ENCODE measurements at regions not wholly inside any gene's neighbourhood (a gene's known extent, or its start where the extent isn't known, plus 50 kb on each side); places are given as distances from the start of the nearest gene placed in this dataset.

DNA sequence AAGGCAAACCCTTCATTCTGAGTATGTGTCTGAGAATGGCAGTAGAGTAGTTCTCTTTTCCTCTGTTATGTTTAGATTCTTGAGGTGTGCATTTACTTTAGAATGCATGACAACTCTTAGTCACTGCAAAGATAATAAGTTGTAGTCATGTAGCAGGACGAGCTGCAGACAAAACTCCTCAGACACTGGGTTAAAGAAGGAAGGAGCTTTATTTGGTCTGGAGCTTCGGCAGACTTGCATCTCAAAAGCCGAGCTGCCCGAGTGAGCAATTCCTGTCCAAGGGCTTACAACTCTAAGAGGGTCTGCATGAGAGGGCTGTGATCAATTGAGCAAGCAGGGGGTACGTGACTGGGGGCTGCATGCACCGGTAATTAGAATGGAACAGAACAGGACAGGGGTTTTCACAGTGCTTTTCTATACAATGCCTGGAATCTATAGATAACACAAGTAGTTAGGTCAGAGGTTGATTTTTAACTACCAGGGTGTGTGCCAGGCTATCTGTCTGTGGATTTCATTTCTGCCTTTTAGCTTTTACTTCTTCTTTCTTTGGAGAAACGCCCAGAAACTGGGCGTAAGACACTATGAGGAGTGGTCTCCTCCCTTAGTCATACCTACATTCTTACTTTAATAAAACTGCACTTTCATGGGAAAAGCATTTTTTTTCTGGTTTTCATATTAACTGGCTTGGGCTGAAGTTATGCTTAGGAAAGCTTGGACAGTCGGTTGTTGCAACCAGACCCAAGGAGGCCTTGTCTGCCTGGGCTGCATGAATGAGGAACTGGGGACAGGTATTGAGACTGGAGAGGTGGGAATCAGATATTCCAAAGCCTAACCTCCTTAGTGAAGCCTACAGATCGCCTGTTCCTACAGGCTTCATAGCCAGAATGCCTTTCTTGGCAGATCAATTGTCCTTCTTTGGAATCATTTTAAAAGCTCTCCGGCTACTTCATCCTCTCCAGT lies 115.1 kb downstream of the RHOU start:
- no peaks in the 10 kb centered on the region for H3K36me3 Mint-ChIP-seq (ENCODE audit: low read depth)
- ChIA-PET CTCF (interaction anchor here (1.3 kb wide), 1 partner anchor 115 kb away, joined by 3 read pairs; the partner anchor contains the start of gene RHOU), POLR2A (no interaction called here)
- DNase-seq (no peak), ATAC-seq (no peak)
- no peak overlapping the region for H3K27ac Mint-ChIP-seq
- H3K4me1 Mint-ChIP-seq (ENCODE audit: low read depth): peaks cover 18% of the 10 kb centered on the region
- no peak overlapping the region for H3K4me3 Mint-ChIP-seq
- peaks cover 4% of the 10 kb centered on the region for H3K27me3 Mint-ChIP-seq (ENCODE audit: low read depth)
- no peaks in the 10 kb centered on the region for H3K9me3 Mint-ChIP-seq (ENCODE audit: insufficient read depth)

- peaks cover 18% of the 10 kb centered on the region for H3K4me1 Mint-ChIP-seq (ENCODE audit: low read depth)
These were observed 115.9 kb downstream of the RHOU start for GRCh38 chr1:228851193-228851592.

GRCh38 chr1:228851618-228852017 lies 116.3 kb downstream of the RHOU start:
- H3K4me3 Mint-ChIP-seq: no peak overlapping the region
- H3K36me3 Mint-ChIP-seq (ENCODE audit: low read depth): no peaks in the 10 kb centered on the region

More at GRCh38 chr1:228851193-228851592, 115.9 kb downstream of the RHOU start:
- no peaks in the 10 kb centered on the region for H3K36me3 Mint-ChIP-seq (ENCODE audit: low read depth)
- H3K27me3 Mint-ChIP-seq (ENCODE audit: low read depth): peaks cover 4% of the 10 kb centered on the region
- no peak overlapping the region for H3K4me3 Mint-ChIP-seq
- DNase-seq (no peak), ATAC-seq (no peak)
- H3K9me3 Mint-ChIP-seq (ENCODE audit: insufficient read depth): no peaks in the 10 kb centered on the region
- H3K27ac Mint-ChIP-seq: no peak overlapping the region
- CTCF ChIA-PET: no interaction called here
- POLR2A ChIA-PET: no interaction called here

GRCh38 chr1:228852024-228852423 lies 116.7 kb downstream of the RHOU start:
- Mint-ChIP-seq H3K4me3 (no peak overlapping the region), H3K4me1 (ENCODE audit: low read depth) (peaks cover 18% of the 10 kb centered on the region), H3K36me3 (ENCODE audit: low read depth) (no peaks in the 10 kb centered on the region), H3K27me3 (ENCODE audit: low read depth) (peaks cover 8% of the 10 kb centered on the region), H3K9me3 (ENCODE audit: insufficient read depth) (no peaks in the 10 kb centered on the region), H3K27ac (no peak overlapping the region)
- DNase-seq (no peak), ATAC-seq (no peak)
- ChIA-PET CTCF (interaction anchor here (1.0 kb wide), 1 partner anchor 57 kb away, joined by 3 read pairs; no protein-coding TSS in a partner anchor), POLR2A (no interaction called here)

More at GRCh38 chr1:228851618-228852017, 116.3 kb downstream of the RHOU start:
- ChIA-PET POLR2A (no interaction called here), CTCF (no interaction called here)
- no peak for ATAC-seq
- H3K27ac Mint-ChIP-seq: no peak overlapping the region
- peaks cover 5% of the 10 kb centered on the region for H3K27me3 Mint-ChIP-seq (ENCODE audit: low read depth)
- H3K4me1 Mint-ChIP-seq (ENCODE audit: low read depth): peaks cover 18% of the 10 kb centered on the region
- no peak for DNase-seq
- H3K9me3 Mint-ChIP-seq (ENCODE audit: insufficient read depth): no peaks in the 10 kb centered on the region

DNA sequence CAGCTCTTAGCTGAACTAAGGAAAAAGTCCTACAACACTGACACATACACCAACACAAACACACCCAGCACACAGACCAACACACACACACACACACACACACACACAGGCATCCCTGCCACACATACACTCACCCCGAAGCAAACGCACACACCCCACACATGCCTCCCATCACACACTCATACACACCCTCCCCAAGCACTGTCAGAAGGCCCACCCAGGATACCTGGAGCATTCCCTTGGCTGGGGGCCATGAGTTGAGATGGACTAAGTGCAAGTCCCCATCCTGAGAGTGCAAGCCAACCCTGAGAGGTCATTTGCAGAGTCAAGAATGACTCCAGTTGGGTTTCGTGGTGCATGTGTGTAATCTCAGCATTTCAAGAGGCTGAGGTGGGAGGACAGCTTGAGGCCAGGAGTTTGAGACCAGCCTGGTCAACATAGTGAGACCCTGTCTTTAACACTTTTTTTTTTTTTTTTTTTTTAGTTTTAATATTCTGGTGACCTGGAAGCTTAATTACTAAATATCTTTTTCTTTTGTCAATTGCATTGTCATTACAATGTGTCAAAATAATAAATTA lies 117.3 kb downstream of the RHOU start:
- POLR2A ChIA-PET: no interaction called here
- H3K9me3 Mint-ChIP-seq (ENCODE audit: insufficient read depth): no peaks in the 10 kb centered on the region
- H3K27ac Mint-ChIP-seq: no peak overlapping the region
- no peaks in the 10 kb centered on the region for H3K36me3 Mint-ChIP-seq (ENCODE audit: low read depth)
- H3K27me3 Mint-ChIP-seq (ENCODE audit: low read depth): peaks cover 8% of the 10 kb centered on the region
- H3K4me1 Mint-ChIP-seq (ENCODE audit: low read depth): peaks cover 18% of the 10 kb centered on the region
- no peak for DNase-seq
- H3K4me3 Mint-ChIP-seq: no peak overlapping the region
- CTCF ChIA-PET: interaction anchor here (1.0 kb wide), 1 partner anchor 58 kb away, joined by 3 read pairs; no protein-coding TSS in a partner anchor
- ATAC-seq: no peak

DNA sequence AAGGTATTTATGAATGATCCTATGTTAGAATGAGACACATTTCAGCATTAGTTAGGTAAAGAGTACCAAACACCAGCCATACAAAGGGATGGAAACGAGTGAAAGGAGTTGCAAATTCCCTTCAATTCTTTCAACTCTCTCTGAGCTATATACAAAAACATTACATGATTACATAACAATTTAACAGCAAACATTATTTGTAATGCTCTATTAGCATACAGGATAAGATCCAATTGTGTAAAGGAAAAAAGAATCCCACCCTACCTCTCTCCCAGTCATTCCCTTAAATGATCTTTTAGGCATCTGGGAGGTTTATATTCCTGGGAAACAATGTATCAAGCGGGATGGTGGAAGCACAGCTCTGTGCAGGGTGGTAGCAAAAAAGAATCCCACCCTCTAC lies 117.9 kb downstream of the RHOU start:
- Mint-ChIP-seq H3K4me3 (no peak overlapping the region), H3K27ac (no peak overlapping the region), H3K9me3 (ENCODE audit: insufficient read depth) (no peaks in the 10 kb centered on the region), H3K36me3 (ENCODE audit: low read depth) (no peaks in the 10 kb centered on the region), H3K4me1 (ENCODE audit: low read depth) (peaks cover 18% of the 10 kb centered on the region), H3K27me3 (ENCODE audit: low read depth) (peaks cover 8% of the 10 kb centered on the region)
- CTCF ChIA-PET: interaction anchor here (1.0 kb wide), 1 partner anchor 58 kb away, joined by 3 read pairs; no protein-coding TSS in a partner anchor
- POLR2A ChIA-PET: no interaction called here
- no peak for ATAC-seq
- no peak for DNase-seq

DNA sequence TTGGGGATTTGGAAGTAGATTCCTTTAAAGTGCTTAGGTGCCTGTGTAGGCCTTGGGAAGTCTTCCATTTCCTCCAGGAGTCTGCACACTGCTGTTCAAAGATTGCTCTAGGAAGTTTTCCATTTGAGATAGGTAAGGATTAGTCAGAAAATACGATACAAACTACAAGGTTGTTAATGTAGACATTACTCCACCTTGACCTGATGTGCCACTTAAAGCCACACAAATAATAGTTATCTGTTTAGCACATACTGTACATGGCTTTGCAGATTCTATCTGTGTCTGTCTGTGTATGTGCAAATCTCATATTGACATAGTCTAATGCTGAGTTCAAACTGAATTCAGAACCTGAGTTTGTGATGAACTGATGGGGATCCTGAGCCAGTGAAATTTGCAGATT lies 118.4 kb downstream of the RHOU start:
- Mint-ChIP-seq H3K36me3 (ENCODE audit: low read depth) (no peaks in the 10 kb centered on the region), H3K9me3 (ENCODE audit: insufficient read depth) (no peaks in the 10 kb centered on the region), H3K4me3 (no peak overlapping the region), H3K27me3 (ENCODE audit: low read depth) (peaks cover 8% of the 10 kb centered on the region), H3K4me1 (ENCODE audit: low read depth) (peaks cover 13% of the 10 kb centered on the region), H3K27ac (no peak overlapping the region)
- ATAC-seq (no peak), DNase-seq (no peak)
- POLR2A ChIA-PET: no interaction called here
- CTCF ChIA-PET: no interaction called here

GRCh38 chr1:228854907-228855306 lies 119.6 kb downstream of the RHOU start:
- H3K27me3 Mint-ChIP-seq (ENCODE audit: low read depth): peaks cover 16% of the 10 kb centered on the region
- H3K9me3 Mint-ChIP-seq (ENCODE audit: insufficient read depth): no peaks in the 10 kb centered on the region
- H3K4me3 Mint-ChIP-seq: no peak overlapping the region
- H3K4me1 Mint-ChIP-seq (ENCODE audit: low read depth): peaks cover 9% of the 10 kb centered on the region
- ChIA-PET CTCF (interaction anchor here (1.1 kb wide), 1 partner anchor 13 kb away, joined by 3 read pairs; no protein-coding TSS in a partner anchor), POLR2A (interaction anchor here (0.6 kb wide), 1 partner anchor 15 kb away, joined by 3 read pairs; no protein-coding TSS in a partner anchor)
- no peak for DNase-seq
- no peak overlapping the region for H3K27ac Mint-ChIP-seq
- ATAC-seq: no peak
- H3K36me3 Mint-ChIP-seq (ENCODE audit: low read depth): no peaks in the 10 kb centered on the region

GRCh38 chr1:228857611-228858010 lies 122.3 kb downstream of the RHOU start:
- POLR2A ChIA-PET: no interaction called here
- Mint-ChIP-seq H3K4me3 (no peak overlapping the region), H3K36me3 (ENCODE audit: low read depth) (no peaks in the 10 kb centered on the region), H3K4me1 (ENCODE audit: low read depth) (peaks cover 4% of the 10 kb centered on the region), H3K27me3 (ENCODE audit: low read depth) (peaks cover 18% of the 10 kb centered on the region), H3K27ac (no peak overlapping the region), H3K9me3 (ENCODE audit: insufficient read depth) (no peaks in the 10 kb centered on the region)
- ATAC-seq: no peak
- CTCF ChIA-PET: no interaction called here
- no peak for DNase-seq

DNA sequence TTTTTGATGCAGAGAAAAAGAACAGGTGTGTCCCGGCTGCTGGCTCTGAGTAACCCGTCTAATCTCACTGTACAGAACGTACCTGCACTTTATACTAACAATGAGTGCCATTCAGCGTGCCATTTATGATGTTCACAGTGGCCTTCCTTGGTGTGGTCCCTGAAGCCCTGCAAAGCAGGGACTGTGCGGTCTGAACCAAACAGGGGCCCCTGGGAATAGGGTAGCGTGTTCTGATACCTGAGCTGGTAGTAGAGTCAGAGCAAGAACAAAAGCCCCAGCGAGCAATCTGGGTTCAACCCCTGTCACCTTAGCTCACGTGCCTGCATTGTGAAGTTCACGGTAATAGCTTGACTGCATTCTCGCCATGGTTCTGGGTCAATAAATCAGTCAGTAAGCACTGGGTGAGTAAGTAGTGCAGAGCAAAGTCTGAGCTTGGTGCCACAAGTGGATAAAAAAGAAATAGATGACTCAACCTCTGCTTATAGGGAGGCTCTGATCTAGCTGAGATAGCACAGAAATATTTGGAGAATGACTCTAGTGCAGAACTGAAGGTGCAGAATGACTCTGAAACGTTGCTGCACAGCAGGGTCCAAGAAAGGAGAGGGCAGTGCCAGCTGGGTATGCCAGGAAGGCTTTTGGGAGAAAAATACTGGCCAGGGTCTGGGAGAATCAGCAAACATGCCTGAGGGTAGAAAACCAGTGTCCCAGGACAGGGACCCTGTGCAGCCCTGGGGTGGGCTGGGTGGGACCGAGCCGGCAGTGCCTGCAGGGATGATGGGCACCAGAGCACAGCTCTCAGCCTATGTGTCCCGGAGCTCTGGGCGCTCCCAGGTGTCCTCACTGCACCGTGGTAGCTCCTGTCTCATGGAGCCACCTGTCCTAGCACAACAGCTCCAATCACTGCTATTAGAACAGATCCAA lies 125.9 kb downstream of the RHOU start:
- ChIA-PET CTCF (interaction anchor here (1.0 kb wide), 1 partner anchor 394 kb away, joined by 3 read pairs; no protein-coding TSS in a partner anchor), POLR2A (no interaction called here)
- Mint-ChIP-seq H3K4me1 (ENCODE audit: low read depth) (peaks cover 29% of the 10 kb centered on the region), H3K27me3 (ENCODE audit: low read depth) (peaks cover 14% of the 10 kb centered on the region), H3K9me3 (ENCODE audit: insufficient read depth) (no peaks in the 10 kb centered on the region), H3K27ac (no peak overlapping the region), H3K36me3 (ENCODE audit: low read depth) (no peaks in the 10 kb centered on the region), H3K4me3 (no peak overlapping the region)
- DNase-seq: no peak
- no peak for ATAC-seq

GRCh38 chr1:228861832-228862180 lies 126.5 kb downstream of the RHOU start:
- no peaks in the 10 kb centered on the region for H3K36me3 Mint-ChIP-seq (ENCODE audit: low read depth)
- no peak for ATAC-seq
- no peak for DNase-seq
- ChIA-PET CTCF (interaction anchor here (1.0 kb wide), 1 partner anchor 393 kb away, joined by 3 read pairs; no protein-coding TSS in a partner anchor), POLR2A (no interaction called here)
- H3K4me1 Mint-ChIP-seq (ENCODE audit: low read depth): peaks cover 32% of the 10 kb centered on the region
- H3K27ac Mint-ChIP-seq: no peak overlapping the region
- H3K27me3 Mint-ChIP-seq (ENCODE audit: low read depth): peaks cover 12% of the 10 kb centered on the region
- no peaks in the 10 kb centered on the region for H3K9me3 Mint-ChIP-seq (ENCODE audit: insufficient read depth)
- no peak overlapping the region for H3K4me3 Mint-ChIP-seq
